Glomerular endothelial cell (primary cell): ENCODE measurements at regions not wholly inside any gene's neighbourhood (a gene's known extent, or its start where the extent isn't known, plus 50 kb on each side); places are given as distances from the start of the nearest gene placed in this dataset.

Experiments
- DNase-seq: peaks from one replicate; pipeline ENCODE4 v3.0.0-alpha.2; 2011; ENCODE audit warnings: low read depth, low spot score; ENCODE audit errors: extremely low read depth

GRCh38 chr2:116645155-116645554 is 1169.3 kb upstream of the DDX18 start:
- no peak for DNase-seq

- DNase-seq: no peak
These were observed 1145.8 kb upstream of the DDX18 start for GRCh38 chr2:116668691-116669090.

- no peak for DNase-seq
These were observed 1144.7 kb upstream of the DDX18 start for GRCh38 chr2:116669782-116670181.

GRCh38 chr2:116674188-116674587 is 1140.3 kb upstream of the DDX18 start:
- DNase-seq: no peak

- no peak for DNase-seq
These were observed 1137.7 kb upstream of the DDX18 start for GRCh38 chr2:116676776-116677175.

GRCh38 chr2:116680256-116680936 is 1134.1 kb upstream of the DDX18 start:
- DNase-seq: no peak

GRCh38 chr2:116687371-116687770 is 1127.1 kb upstream of the DDX18 start:
- DNase-seq: no peak

GRCh38 chr2:116692988-116693387 is 1121.5 kb upstream of the DDX18 start:
- DNase-seq: no peak

GRCh38 chr2:116696223-116696622 is 1118.3 kb upstream of the DDX18 start:
- no peak for DNase-seq

GRCh38 chr2:116696903-116697302 is 1117.6 kb upstream of the DDX18 start:
- DNase-seq: no peak

GRCh38 chr2:116706396-116706795 is 1108.1 kb upstream of the DDX18 start:
- peak; percentile 22 for DNase-seq

GRCh38 chr2:116716038-116716437 is 1098.5 kb upstream of the DDX18 start:
- no peak for DNase-seq

- no peak for DNase-seq
These were observed 1098.0 kb upstream of the DDX18 start for GRCh38 chr2:116716444-116716843.

GRCh38 chr2:116717832-116718231 is 1096.7 kb upstream of the DDX18 start:
- no peak for DNase-seq

- no peak for DNase-seq
These were observed 1096.0 kb upstream of the DDX18 start for GRCh38 chr2:116718451-116718850.

- peak; percentile 50 for DNase-seq
These were observed 1094.7 kb upstream of the DDX18 start for GRCh38 chr2:116719836-116720235.

GRCh38 chr2:116724550-116724949 is 1089.9 kb upstream of the DDX18 start:
- no peak for DNase-seq

GRCh38 chr2:116732322-116732721 is 1082.2 kb upstream of the DDX18 start:
- no peak for DNase-seq

GRCh38 chr2:116733699-116734098 is 1080.8 kb upstream of the DDX18 start:
- DNase-seq: no peak

- DNase-seq: peak; percentile 54
These were observed 1076.5 kb upstream of the DDX18 start for GRCh38 chr2:116737951-116738350.

- DNase-seq: no peak
These were observed 1067.4 kb upstream of the DDX18 start for GRCh38 chr2:116747103-116747502.

- DNase-seq: no peak
These were observed 1064.5 kb upstream of the DDX18 start for GRCh38 chr2:116749994-116750393.
